ENCODE measurements at regions not wholly inside any gene's neighbourhood (a gene's known extent, or its start where the extent isn't known, plus 50 kb on each side); places are given as distances from the start of the nearest gene placed in this dataset.
A peak's percentile ranks its signal among the peaks of the same experiment; 100 is the strongest.

DNA sequence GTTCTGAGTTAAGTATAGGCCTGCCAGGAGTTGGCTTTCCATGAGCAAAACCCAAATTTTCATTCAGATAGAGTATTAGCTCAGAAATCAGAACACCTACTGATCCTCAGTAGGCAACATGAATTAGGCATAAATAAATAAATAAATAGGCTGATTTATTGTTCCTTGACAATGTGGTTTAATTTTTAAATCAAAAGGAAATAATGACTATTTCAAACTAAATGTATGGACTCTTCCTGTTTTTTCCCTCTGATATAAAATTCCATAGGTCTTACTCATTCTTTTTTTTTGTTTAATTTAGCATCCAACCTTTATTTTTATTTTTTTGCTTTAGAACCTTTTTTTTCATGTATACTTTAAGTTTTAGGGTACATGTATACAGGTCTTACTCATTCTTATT is 140.2 kb upstream of the ITGA6 start:
- Mint-ChIP-seq H3K27ac (no peak overlapping the region), H3K27me3 (no peaks in the 10 kb centered on the region), H3K4me1 (peaks cover 14 to 41% (median 39%) of the 10 kb centered on the region in 4 donors), H3K36me3 (no peaks in the 10 kb centered on the region), H3K4me3 (peak overlapping the region in 1 of 10 donors; percentile 25), H3K9me3 (peaks cover 0 to 2% (median 0%) of the 10 kb centered on the region in 9 donors)
- POLR2A ChIA-PET, result interaction anchor here (0.8 kb wide), 1 partner anchor 8 kb away, joined by 4 read pairs; no protein-coding TSS in a partner anchor
- ATAC-seq, result no peak
- DNase-seq, result no peak

- POLR2A ChIA-PET, result interaction anchor here (0.7 to 0.8 kb wide), 2 partner anchors 9 to 12 kb away, joined by 3 to 4 read pairs; no protein-coding TSS in a partner anchor
- Mint-ChIP-seq H3K36me3 (no peaks in the 10 kb centered on the region), H3K27me3 (no peaks in the 10 kb centered on the region), H3K27ac (no peak overlapping the region), H3K4me1 (peaks cover 14 to 41% (median 39%) of the 10 kb centered on the region in 4 donors), H3K9me3 (peaks cover 0 to 2% (median 0%) of the 10 kb centered on the region in 9 donors), H3K4me3 (no peak overlapping the region)
- DNase-seq, result no peak
- ATAC-seq, result no peak
Measured at GRCh38 chr2:172287605-172288315, 139.6 kb upstream of the ITGA6 start.

DNA sequence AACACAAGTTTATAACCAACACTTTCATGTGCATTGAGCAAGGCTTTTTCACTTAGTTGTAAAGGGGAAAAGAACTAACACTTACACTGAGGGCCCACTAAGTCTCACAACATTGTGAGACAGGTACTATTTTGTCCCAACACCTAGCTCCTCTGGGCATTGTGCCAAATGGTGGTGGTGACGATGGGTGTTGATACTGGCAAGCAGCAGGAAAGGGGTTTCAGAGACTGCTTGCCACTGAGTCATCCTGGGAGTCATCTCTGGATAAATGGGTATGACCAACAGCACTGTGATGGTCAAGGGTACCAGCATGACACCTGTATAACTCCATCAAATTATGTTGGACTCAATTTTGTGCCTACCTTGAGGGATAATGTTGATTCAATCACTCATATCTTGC is 138.8 kb upstream of the ITGA6 start:
- DNase-seq (peak; percentile 17 to 82 (median 52)), ATAC-seq (peak; percentile 66 to 67)
- Mint-ChIP-seq H3K4me1 (peaks cover 11 to 41% (median 37%) of the 10 kb centered on the region in 4 donors), H3K27me3 (no peaks in the 10 kb centered on the region), H3K27ac (peak overlapping the region in 3 of 10 donors; percentile 31 to 70 (median 60)), H3K4me3 (no peak overlapping the region), H3K9me3 (peaks cover 0 to 2% (median 0%) of the 10 kb centered on the region in 9 donors), H3K36me3 (no peaks in the 10 kb centered on the region)
- POLR2A ChIA-PET, result interaction anchor here (0.7 kb wide), 2 partner anchors 11 to 34 kb away, joined by 3 to 5 read pairs; no protein-coding TSS in a partner anchor

- peaks cover 0 to 8% (median 2%) of the 10 kb centered on the region in 5 donors for H3K27me3 Mint-ChIP-seq
- peaks cover 0 to 2% (median under 1%) of the 10 kb centered on the region in 4 donors for H3K4me1 Mint-ChIP-seq
- no peak overlapping the region for H3K27ac Mint-ChIP-seq
- ATAC-seq, result no peak
- DNase-seq, result no peak
- peaks cover 0 to 2% (median 0%) of the 10 kb centered on the region in 9 donors for H3K9me3 Mint-ChIP-seq
- no peak overlapping the region for H3K4me3 Mint-ChIP-seq
- POLR2A ChIA-PET, result no interaction called here
- H3K36me3 Mint-ChIP-seq, result no peaks in the 10 kb centered on the region
Measured at GRCh38 chr2:172293952-172294351, 133.4 kb upstream of the ITGA6 start.

- Mint-ChIP-seq H3K27me3 (peaks cover 0 to 8% (median 2%) of the 10 kb centered on the region in 5 donors), H3K36me3 (no peaks in the 10 kb centered on the region), H3K4me3 (no peak overlapping the region), H3K27ac (no peak overlapping the region), H3K4me1 (no peaks in the 10 kb centered on the region), H3K9me3 (peaks cover 0 to 2% (median 0%) of the 10 kb centered on the region in 9 donors)
- ATAC-seq, result no peak
- POLR2A ChIA-PET, result no interaction called here
- no peak for DNase-seq
Measured at GRCh38 chr2:172294983-172295382, 132.4 kb upstream of the ITGA6 start.

DNA sequence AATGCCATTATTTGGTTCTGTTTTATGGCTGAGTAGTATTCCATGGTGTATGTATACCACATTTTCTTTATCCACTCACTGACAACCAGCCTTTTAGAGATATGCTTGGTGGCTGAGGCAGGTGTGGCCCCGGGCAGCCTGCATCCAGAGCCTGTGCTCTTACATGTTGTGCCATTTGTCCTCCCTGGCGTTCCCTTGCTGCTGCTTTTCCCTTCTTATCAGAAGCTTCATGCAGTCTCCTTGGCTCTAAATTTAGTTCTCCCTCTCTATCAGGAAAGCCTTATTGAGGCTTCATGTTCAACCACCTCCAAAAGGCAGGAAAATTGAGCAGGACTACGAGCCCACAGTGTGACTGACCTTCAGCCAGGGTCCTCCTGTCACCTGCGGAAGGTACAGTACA is 131.7 kb upstream of the ITGA6 start:
- H3K9me3 Mint-ChIP-seq, result peaks cover 0 to 2% (median 0%) of the 10 kb centered on the region in 9 donors
- no peak for ATAC-seq
- no peak overlapping the region for H3K4me3 Mint-ChIP-seq
- H3K27me3 Mint-ChIP-seq, result peaks cover 0 to 8% (median 2%) of the 10 kb centered on the region in 5 donors
- H3K4me1 Mint-ChIP-seq, result no peaks in the 10 kb centered on the region
- peak overlapping the region in 1 of 10 donors; percentile 33 for H3K27ac Mint-ChIP-seq
- H3K36me3 Mint-ChIP-seq, result no peaks in the 10 kb centered on the region
- POLR2A ChIA-PET, result no interaction called here
- DNase-seq, result no peak

- Mint-ChIP-seq H3K9me3 (peaks cover 0 to 2% (median 0%) of the 10 kb centered on the region in 9 donors), H3K4me3 (no peak overlapping the region), H3K27me3 (peaks cover 0 to 8% (median 3%) of the 10 kb centered on the region in 5 donors), H3K27ac (peak overlapping the region in 1 of 10 donors; percentile 33), H3K4me1 (no peaks in the 10 kb centered on the region), H3K36me3 (no peaks in the 10 kb centered on the region)
- ATAC-seq (no peak), DNase-seq (no peak)
- POLR2A ChIA-PET, result no interaction called here
Measured at GRCh38 chr2:172296267-172297046, 130.9 kb upstream of the ITGA6 start.

DNA sequence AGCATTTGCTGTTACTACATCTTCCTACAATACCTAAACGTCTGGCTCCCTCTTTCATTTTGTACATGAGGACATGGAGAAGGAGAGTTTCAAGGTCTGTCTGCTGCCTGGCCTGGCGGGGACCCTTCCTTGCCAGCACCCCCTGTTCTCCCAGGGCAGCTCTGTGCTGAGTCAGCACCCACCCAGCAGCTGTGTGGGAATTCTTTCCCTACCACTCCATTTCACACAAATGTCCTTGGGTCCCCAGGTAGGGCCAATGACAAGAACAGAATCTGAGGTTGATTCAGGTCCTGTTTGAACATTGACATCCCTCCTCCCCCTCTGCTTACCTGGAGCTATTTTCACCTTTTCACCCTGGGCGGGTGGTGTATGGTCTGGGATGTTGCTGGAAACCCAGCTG is 129.9 kb upstream of the ITGA6 start:
- Mint-ChIP-seq H3K9me3 (peaks cover 0 to 4% (median 0%) of the 10 kb centered on the region in 9 donors), H3K27ac (no peak overlapping the region), H3K27me3 (peaks cover 0 to 8% (median 3%) of the 10 kb centered on the region in 5 donors), H3K36me3 (no peaks in the 10 kb centered on the region), H3K4me3 (no peak overlapping the region), H3K4me1 (no peaks in the 10 kb centered on the region)
- DNase-seq, result no peak
- POLR2A ChIA-PET, result no interaction called here
- ATAC-seq, result no peak

DNA sequence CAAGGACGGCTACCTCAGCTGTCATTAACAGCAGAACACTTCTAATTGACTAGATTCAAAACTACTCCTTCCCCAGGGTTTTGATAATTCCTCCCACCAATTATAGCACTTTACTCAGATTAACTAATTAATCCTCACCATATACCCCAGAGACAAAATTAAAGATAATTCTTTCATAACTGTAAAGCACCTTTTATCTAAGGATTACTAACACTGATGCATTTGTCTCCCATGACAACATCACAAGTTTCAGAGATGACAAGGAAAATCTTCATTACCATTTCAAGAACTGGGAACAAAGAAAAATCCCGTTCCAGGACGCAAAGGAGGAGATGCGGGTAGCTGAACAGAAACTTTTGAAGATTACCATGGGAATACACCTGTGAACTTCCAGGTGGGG is 129.4 kb upstream of the ITGA6 start:
- Mint-ChIP-seq H3K27ac (no peak overlapping the region), H3K4me3 (no peak overlapping the region), H3K9me3 (peaks cover 0 to 4% (median 0%) of the 10 kb centered on the region in 9 donors), H3K4me1 (no peaks in the 10 kb centered on the region), H3K27me3 (peaks cover 0 to 8% (median 3%) of the 10 kb centered on the region in 5 donors), H3K36me3 (no peaks in the 10 kb centered on the region)
- POLR2A ChIA-PET, result no interaction called here
- ATAC-seq, result no peak
- no peak for DNase-seq

DNA sequence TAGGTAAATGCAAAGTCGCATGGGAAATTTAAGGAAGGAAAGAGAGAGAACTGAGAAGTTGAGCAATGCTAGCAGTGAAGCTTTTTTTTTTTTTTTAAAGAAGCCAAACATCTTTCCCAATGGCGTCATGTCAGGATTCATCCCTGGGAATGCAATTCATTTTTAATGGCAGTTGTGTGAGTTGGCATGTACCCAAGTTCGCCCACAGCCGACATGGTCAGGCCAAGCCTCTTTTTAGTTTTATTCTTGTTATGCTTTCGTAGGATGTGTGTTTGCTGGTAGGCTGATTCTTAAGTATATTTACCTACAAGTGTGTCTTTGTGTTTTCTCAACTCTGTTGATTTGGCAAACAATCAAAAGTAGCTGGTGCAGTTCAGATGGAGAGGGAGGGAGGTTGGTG is 127.6 kb upstream of the ITGA6 start:
- H3K36me3 Mint-ChIP-seq, result no peaks in the 10 kb centered on the region
- peak overlapping the region in 1 of 10 donors; percentile 33 for H3K27ac Mint-ChIP-seq
- H3K27me3 Mint-ChIP-seq, result peaks cover 0 to 11% (median 5%) of the 10 kb centered on the region in 5 donors
- ATAC-seq, result no peak
- peaks cover 0 to 2% (median 0%) of the 10 kb centered on the region in 4 donors for H3K4me1 Mint-ChIP-seq
- POLR2A ChIA-PET, result interaction anchor here (0.8 kb wide), 1 partner anchor 11 kb away, joined by 3 read pairs; no protein-coding TSS in a partner anchor
- no peak overlapping the region for H3K4me3 Mint-ChIP-seq
- peaks cover 0 to 4% (median 0%) of the 10 kb centered on the region in 9 donors for H3K9me3 Mint-ChIP-seq
- no peak for DNase-seq

DNA sequence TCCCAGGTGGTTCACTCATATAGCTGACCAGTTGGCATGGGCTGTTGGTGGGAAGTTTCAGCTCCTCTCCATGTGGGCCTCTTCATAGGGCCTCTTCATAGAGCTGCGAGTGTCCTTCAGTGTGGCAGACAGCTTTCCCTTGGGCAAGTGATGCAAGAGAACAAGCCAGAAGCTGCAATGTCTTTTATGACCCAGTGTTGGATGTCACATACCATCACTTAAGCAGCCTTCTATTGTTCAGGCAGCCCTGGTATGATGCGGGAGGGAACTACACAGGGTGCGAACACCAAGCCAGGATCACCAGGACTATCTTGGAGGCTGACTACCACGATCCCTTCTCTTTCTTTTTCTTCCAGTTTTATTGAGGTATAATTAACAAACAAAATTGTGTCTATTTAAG is 126.5 kb upstream of the ITGA6 start:
- H3K4me1 Mint-ChIP-seq, result peaks cover 0 to 2% (median 0%) of the 10 kb centered on the region in 4 donors
- no peak overlapping the region for H3K27ac Mint-ChIP-seq
- DNase-seq, result no peak
- peaks cover 0 to 4% (median 0%) of the 10 kb centered on the region in 9 donors for H3K9me3 Mint-ChIP-seq
- peaks cover 0 to 10% (median 5%) of the 10 kb centered on the region in 5 donors for H3K27me3 Mint-ChIP-seq
- no peak overlapping the region for H3K4me3 Mint-ChIP-seq
- POLR2A ChIA-PET, result no interaction called here
- no peaks in the 10 kb centered on the region for H3K36me3 Mint-ChIP-seq
- ATAC-seq, result no peak

GRCh38 chr2:172305066-172305465 is 122.3 kb upstream of the ITGA6 start:
- POLR2A ChIA-PET, result no interaction called here
- ATAC-seq (no peak), DNase-seq (no peak)
- Mint-ChIP-seq H3K36me3 (no peaks in the 10 kb centered on the region), H3K27me3 (peaks cover 0 to 7% (median 3%) of the 10 kb centered on the region in 5 donors), H3K9me3 (peaks cover 0 to 4% (median 0%) of the 10 kb centered on the region in 9 donors), H3K4me1 (peaks cover 0 to 2% (median under 1%) of the 10 kb centered on the region in 4 donors), H3K4me3 (no peak overlapping the region), H3K27ac (no peak overlapping the region)

DNA sequence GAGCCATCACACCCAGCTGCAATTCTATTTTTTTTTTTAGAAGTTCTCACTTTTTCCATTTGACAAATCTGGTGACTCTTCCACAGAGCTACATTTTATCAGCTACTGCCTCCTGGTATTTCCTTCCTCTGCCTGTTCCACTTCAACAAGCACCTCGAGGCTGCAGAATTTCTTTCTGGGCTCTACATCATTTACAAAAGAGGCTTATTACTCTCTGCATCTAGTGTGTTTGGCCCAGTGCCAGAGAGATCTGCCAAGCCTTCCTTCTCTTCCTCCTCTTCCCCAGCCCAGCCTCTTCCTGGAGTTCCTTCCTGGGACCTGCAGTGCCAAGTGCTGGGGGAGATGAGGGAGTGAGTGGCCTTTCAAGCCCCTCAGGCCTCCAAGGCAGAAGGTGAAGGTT is 119.6 kb upstream of the ITGA6 start:
- POLR2A ChIA-PET, result no interaction called here

More for the DNA sequence above, 119.6 kb upstream of the ITGA6 start:
- no peaks in the 10 kb centered on the region for H3K36me3 Mint-ChIP-seq
- no peak overlapping the region for H3K4me3 Mint-ChIP-seq
- DNase-seq (no peak), ATAC-seq (no peak)
- no peak overlapping the region for H3K27ac Mint-ChIP-seq
- H3K4me1 Mint-ChIP-seq, result peaks cover 0 to 2% (median under 1%) of the 10 kb centered on the region in 4 donors
- H3K27me3 Mint-ChIP-seq, result peaks cover 0 to 4% (median 0%) of the 10 kb centered on the region in 5 donors
- H3K9me3 Mint-ChIP-seq, result no peaks in the 10 kb centered on the region
